HepG2 (cell line): ENCODE measurements at regions not wholly inside any gene's neighbourhood (a gene's known extent, or its start where the extent isn't known, plus 50 kb on each side); places are given as distances from the start of the nearest gene placed in this dataset.

Experiments
- CTCF ChIP-seq: sonication (generic); formaldehyde crosslinking; IDR thresholded peaks from 2 replicates; pipeline ENCODE4 v1.5.0; 2020; ENCODE audit warnings: mild to moderate bottlenecking, missing genetic modification reagents, moderate library complexity
- ETV6 ChIP-seq: sonication (generic); formaldehyde crosslinking; conservative IDR thresholded peaks from 2 replicates; pipeline ENCODE4 v1.4.0; 2020; ENCODE audit warnings: missing genetic modification reagents
- FOXJ3 ChIP-seq: sonication (generic); formaldehyde crosslinking; IDR thresholded peaks from 2 replicates; pipeline ENCODE4 v1.4.0; 2020; ENCODE audit warnings: missing genetic modification reagents, mild to moderate bottlenecking, borderline replicate concordance
- FOXK1 ChIP-seq: sonication (generic); formaldehyde crosslinking; IDR thresholded peaks from 2 replicates; pipeline ENCODE4 v1.4.0; 2020; ENCODE audit warnings: low read depth, missing genetic modification reagents, borderline replicate concordance
- FOXO1 ChIP-seq: sonication (generic); formaldehyde crosslinking; IDR thresholded peaks from 2 replicates; pipeline ENCODE4 v1.4.0; 2020; ENCODE audit warnings: missing genetic modification reagents
- YY1 ChIP-seq: IDR thresholded peaks from 2 replicates; pipeline ENCODE4 v1.6.1; 2011; ENCODE audit warnings: low read length, low read depth, moderate library complexity, mild to moderate bottlenecking; ENCODE audit not compliant: insufficient read depth, insufficient replicate concordance
- ZNF138 ChIP-seq: sonication (generic); formaldehyde crosslinking; IDR thresholded peaks from 2 replicates; pipeline ENCODE4 v1.5.0; 2020; ENCODE audit warnings: mild to moderate bottlenecking, low read depth, missing genetic modification reagents
- ZNF761 ChIP-seq: sonication (generic); formaldehyde crosslinking; conservative IDR thresholded peaks from 2 replicates; pipeline ENCODE4 v1.4.0; 2020; ENCODE audit warnings: mild to moderate bottlenecking, missing genetic modification reagents
- ZNF788 ChIP-seq: sonication (generic); formaldehyde crosslinking; IDR thresholded peaks from 2 replicates; pipeline ENCODE4 v1.5.0; 2020; ENCODE audit warnings: mild to moderate bottlenecking, missing genetic modification reagents, borderline replicate concordance

DNA sequence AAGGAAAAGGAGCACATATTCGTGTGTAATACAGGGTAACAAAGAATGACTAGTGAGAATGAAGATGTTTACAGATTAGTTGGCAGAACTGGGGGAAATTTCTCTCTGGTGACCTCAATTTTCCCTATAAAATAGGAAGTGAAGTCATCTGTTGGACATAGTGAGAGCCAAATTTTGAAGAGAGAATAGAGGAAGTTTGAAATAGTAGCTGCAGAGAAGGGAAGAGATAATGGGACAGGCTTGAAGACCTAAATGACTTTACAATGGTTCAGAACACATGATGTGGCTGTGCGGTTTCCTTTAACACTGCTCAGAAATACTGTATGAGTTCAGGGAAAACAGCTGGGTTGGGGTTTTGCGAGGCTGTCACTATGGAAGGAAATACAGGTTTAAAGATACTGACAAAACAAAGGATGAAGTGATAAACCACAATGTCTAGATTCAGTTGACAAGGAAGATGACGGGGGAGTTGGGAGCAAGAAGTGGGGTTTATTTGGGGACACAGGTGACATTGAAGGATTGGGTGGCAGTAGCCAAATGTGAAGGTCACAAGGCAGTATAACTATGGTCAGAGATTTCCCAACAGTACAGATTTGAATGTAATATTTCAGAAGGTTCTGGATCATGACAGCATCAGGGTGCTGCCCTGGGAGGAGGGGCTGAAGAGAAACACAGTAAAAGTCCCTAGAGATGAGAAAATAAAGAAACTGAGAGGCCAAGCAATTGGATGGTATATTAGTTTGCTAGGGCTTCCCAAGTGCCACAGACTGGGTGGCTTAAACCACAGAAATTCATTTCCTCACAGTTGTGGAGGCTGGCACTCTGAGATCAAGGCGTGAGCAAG lies 82.6 kb upstream of the TANK start:
- TF ChIP-seq ZNF761 (CRISPR knock-in tag) (no peak), ZNF138 (no peak), CTCF (CRISPR knock-in tag) (no peak), FOXJ3 (CRISPR knock-in tag) (no peak), FOXO1 (CRISPR knock-in tag) (no peak), ZNF788 (CRISPR knock-in tag) (no peak), ETV6 (CRISPR knock-in tag) (no peak), YY1 (no peak), FOXK1 (CRISPR knock-in tag) (no peak)
